GM18505 (cell line): ENCODE measurements at regions not wholly inside any gene's neighbourhood (a gene's known extent, or its start where the extent isn't known, plus 50 kb on each side); places are given as distances from the start of the nearest gene placed in this dataset.
A peak's percentile ranks its signal among the peaks of the same experiment; 100 is the strongest.

Experiments
- ATAC-seq: cut with Tn5 transposase; IDR thresholded peaks from one replicate; pipeline ENCODE4 v1.9.1; 2021; ENCODE audit not compliant: unreplicated experiment
- POLR2A ChIP-seq: IDR thresholded peaks from 4 replicates; pipeline ENCODE4 v1.6.1; 2011; ENCODE audit warnings: borderline replicate concordance; ENCODE audit not compliant: insufficient read depth, insufficient read length; ENCODE audit errors: extremely low read depth

DNA sequence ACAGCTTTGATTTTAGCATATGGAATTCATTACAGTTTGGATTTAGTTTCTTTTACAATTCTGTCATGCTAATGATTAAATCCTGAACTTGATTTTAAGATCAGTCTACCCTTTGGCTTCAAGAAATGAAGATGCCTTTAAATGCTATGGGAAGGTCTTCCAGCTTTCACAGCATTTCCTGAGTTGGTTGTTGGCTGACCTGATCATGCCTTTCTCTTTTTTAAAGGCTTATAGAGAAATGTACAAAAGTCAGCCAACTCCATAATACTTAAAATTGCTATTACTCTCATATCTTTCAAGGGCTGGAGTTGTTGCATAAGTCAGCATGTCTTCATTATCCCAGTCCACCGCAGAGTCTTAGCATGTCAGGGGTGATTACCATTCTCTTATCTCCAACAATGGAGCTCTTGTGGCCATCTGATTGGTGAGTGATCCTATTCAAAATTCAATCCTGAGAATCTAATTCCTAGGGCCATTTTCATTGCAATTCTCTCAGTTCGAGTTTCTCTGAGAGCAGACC, 123.8 kb downstream of the GMNC start:
- TF ChIP-seq POLR2A, result no peak
- no peak for ATAC-seq

DNA sequence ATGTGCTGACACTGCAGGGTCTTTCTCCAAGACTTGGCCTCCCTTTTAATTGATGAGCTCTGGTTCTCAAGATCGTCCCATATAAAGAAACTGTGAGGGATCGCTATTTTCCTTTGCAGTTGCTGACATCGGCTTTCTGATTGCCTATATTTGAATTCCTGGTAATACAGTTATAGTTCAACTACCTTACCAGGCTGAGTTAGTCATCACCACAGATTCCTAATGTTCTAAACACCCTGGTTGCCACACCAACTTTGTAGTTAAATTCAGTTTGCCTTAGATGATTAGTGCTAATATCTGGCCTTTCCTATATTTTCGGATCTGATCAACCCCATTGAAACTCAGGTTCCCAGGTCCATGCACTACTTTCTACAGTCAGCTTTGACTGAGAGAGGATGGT, 125.0 kb downstream of the GMNC start:
- TF ChIP-seq POLR2A, result no peak
- no peak for ATAC-seq

DNA sequence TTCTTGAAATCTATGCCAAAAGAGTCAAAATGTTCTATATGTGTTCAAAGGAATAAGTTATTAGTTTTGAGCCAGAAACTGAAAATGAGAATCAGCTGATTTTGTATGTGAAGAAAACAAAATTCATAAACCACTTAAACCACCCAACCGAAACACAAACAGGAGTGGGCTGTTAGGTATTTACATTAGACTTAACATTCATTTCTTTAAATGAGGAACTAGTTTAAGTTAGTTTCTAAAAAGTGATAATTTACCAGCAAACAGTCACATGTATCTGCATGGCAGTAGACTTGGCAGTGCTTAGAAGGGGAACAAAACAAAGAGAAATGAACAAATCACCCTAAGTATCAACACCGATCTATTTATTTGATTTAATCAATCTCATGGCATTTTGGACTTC, 128.0 kb downstream of the GMNC start:
- no peak for TF ChIP-seq POLR2A
- no peak for ATAC-seq

DNA sequence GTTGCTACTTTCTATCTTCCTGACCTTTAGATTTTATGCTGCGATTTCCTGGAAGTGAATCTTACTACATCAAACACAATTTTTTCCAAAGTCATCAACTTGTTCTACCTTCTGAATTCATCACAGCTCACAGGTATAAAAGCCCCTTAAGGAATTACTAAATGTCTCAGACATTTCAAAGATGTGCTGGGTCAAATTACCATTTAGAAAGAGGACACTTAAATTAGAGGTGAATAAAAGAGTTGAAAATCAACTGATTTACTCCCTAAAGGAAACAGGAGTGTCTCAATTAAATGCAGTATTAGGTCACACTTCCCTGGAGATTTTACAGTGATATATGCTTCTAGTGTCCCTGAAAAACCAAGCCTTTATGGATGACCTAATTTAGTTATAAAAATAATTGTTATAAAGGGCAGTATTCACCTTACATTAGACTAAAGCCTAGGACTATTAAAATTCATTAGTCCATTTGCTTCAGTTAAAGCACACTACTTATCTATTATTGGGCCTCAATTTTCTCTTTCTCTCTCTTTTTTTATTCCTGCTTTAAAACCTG, 128.8 kb downstream of the GMNC start:
- ATAC-seq, result no peak
- no peak for TF ChIP-seq POLR2A

DNA sequence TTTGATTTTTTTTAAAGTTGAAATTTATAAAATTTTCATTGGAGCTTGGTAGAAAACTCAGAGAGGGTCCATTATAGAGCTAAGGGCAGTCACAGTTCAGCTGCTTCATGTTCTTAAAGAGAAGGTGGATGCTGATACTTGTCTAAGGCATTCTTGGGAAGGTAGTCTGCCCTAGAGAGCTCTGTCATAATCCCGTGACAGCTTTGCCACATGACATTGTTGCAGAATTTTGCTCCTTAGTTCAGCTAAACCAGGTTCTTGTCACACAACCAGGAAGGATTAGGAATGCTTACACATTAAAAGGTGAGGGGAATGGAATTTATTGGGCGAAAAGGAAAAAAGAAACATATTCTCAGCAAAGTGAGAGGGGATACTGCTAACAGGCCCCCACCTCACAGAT, 130.9 kb downstream of the GMNC start:
- no peak for ATAC-seq
- TF ChIP-seq POLR2A, result no peak

DNA sequence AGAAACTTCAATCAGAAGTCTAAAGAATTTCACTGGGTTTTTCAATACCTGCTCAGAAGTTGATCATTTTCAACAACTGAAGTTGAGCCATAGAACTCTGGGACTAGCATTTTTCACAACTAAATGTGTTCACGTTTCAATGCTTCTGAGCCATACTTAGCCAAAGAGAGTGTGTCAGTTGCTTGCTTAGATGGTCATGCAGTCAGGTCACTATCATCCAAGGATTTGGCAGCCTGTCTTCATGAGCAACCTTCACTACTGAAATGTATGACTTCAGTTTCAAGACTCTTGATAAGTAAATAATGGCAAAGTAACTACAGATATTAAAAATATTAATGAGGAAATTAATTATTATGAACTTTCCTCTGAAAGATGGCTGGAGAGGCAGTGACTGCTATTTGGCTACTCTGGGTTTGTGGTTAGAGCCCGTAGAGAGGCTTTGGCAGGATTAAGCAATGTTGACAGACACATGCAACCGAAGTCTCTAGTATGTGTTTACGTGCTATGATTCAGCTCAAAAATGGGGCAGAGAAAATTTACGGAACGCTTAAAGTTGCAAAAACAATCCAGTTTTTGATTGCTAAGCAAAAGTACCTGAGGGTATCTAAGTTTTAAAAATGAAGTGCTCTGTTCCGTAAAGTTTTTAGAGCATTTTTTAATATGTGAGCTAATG, 133.8 kb downstream of the GMNC start:
- no peak for ATAC-seq
- TF ChIP-seq POLR2A, result no peak

DNA sequence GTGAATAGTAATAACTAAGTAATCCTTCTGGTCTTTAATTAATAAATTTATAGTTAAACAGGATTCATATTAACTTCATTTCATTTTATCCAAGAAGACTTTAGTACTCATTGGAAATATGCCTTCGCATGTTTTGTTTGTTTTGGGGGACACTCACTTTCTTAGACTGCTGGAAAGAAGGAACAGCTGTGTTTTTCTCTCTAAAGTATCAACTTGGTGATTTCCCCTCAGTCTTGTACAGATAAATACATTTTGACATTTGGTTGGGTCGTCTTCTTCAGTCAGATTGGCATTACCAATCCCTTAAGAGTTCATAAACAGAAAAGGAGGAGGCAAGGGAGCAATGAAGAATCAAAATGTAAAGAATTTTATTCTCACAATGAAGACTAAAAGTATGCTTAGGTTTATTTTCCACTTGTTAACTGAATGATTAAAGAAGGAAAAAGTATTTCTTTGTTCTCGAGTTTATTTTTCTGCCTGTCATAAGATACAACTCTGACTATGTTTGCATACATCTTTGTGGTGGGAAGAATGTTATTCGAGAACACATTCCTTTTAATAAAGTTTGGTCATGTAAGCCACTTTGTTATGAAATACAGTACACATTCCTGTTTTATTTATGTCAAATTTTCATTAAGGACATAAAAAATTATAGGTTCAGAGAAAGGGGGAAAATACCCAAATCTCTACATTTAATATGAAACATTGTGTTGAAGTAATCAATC, 140.2 kb downstream of the GMNC start:
- no peak for ATAC-seq

DNA sequence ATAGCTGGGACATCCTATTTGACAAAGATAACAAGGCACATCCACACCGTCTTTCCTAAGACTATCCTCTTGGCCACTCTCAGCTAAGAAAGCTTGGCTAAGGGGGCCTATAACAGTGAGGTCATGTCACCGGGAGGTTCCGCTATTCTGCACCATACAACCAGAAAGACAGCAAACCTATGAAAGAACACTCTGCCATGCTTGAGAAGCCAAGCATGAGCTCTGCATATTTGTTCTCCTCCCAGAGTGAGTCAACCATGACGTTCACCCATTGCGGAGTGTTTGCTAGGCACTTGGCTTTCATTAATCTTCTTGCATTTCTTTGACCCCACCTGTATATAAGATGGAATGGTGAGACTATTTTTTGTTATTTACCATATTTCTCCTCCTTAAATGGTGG, 141.2 kb downstream of the GMNC start:
- TF ChIP-seq POLR2A, result no peak
- peak; percentile 98 for ATAC-seq

More for the DNA sequence above, 140.2 kb downstream of the GMNC start:
- TF ChIP-seq POLR2A, result no peak

DNA sequence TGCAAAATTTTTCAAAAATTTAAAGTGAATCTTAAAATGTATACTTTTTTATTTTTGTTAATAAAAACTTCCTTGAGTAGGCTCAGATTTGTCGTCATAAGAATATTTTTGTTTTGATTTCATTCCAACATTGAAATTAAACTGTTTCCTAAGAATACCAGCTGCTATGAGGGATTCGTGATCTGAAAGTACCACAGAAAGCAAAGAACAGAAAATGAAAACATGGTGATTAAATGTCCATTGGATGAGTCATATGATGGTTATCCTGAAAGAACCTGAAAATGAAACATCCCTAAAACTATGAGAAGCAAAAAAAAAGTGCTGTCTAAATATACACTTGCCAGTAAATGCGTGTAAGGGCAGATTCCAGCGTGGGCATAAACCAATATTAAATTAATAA, 143.8 kb downstream of the GMNC start:
- ATAC-seq, result no peak
- TF ChIP-seq POLR2A, result no peak

DNA sequence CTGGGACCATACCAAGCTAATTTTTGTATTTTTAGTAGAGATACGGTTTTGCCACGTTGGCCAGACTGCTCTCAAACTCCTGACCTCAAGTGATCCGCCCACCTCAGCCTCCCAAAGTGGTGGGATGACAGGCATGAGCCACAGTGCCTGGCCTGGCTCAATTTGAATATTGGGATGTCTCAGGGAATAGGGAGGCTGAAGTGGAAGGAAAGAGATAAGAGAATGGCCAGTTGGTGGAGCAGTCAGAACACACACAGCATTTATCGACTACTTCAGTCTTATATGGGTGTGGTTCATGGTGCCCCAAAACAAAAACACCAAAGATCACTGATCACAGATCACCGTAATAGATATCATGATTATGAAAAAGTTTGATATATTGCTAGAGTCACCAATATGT, 144.4 kb downstream of the GMNC start:
- no peak for ATAC-seq

DNA sequence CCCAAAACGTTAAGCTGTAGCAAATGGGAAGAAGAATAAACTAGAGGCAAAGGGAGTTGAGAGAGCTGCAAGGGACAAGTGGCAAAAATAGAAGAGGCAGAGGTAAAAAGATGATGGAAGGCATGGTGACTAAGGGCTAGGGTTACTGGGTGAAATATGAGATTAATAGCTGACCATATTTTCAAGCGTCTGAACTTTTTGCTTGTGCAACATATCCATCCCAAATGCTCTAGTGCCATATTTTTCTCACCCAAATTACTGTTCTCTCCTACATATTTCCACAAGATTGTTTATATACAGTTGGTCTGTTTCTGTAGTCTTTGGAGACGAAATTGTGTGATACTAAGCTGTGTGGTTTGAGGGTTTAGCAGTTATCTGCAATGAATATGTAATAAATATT, 145.5 kb downstream of the GMNC start:
- no peak for TF ChIP-seq POLR2A
- no peak for ATAC-seq

More for the DNA sequence above, 144.4 kb downstream of the GMNC start:
- TF ChIP-seq POLR2A, result no peak

DNA sequence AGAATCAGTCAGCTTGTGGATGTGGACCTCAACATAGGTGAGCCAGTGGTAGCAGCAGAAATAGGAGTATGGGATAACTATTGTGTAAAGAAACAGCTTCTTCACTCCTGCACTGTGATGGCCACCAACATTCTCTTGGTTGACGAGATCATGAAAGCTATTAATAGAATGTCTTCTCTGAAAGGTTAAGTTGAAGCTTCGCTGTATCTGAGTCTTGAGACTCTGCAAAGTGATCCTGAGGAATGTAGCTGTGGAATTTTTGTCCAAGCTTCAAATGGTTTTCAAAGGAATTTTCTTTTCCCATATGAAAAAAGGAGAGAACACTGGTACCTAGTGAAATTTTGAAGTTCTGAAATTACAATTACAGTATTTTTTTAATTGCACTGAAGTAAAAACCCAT, 146.3 kb downstream of the GMNC start:
- TF ChIP-seq POLR2A, result no peak
- no peak for ATAC-seq

DNA sequence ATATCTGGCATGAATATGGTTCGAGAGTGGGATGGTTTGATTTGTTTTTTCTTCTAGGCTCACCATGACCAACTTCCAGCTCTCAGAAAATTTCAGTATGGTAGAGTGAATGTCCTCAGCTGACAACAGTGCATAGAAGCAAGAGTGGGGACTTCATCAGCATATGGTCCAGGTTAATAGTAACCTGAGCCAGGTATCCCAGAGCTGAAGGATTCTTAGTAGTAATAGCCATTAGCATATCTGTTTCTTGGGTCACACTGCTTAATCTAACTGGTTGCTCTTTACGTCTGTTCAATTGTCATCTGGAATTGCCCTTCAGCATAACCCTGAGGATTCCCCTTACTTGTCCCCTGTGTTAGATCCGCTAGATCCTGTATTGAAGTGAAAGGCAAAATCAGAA, 151.8 kb downstream of the GMNC start:
- TF ChIP-seq POLR2A, result no peak
- no peak for ATAC-seq

DNA sequence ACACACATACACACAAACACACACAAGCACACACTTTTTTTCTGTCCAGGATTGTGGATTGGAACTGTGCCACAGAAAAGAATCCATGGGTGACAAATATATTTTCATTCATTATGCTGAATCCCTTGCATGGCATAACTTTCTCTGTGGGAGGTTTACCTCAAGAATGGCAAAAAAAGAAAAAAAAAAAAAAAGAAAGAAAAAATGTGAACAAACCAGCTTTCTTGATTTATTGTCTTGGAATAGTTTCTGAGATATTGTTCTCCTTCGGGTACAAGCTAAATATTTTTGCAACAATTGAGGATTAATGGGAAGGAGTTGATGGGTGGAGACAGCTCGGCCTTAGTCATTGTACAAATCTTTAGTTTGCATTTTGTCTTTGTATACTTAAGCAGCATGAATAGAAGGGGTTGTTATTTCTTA, 153.1 kb downstream of the GMNC start:
- no peak for ATAC-seq
- TF ChIP-seq POLR2A, result no peak
